GM06990 (cell line): ENCODE measurements at regions not wholly inside any gene's neighbourhood (a gene's known extent, or its start where the extent isn't known, plus 50 kb on each side); places are given as distances from the start of the nearest gene placed in this dataset.
"Not testable (repeated sequence)": the region's sequence is repeated elsewhere in the genome, so short reads cannot be mapped to it uniquely, and the experiment has no call there.

Experiments used
- DNase-seq: peaks from one replicate; pipeline ENCODE4 v3.0.0-alpha.2; 2011; ENCODE audit not compliant: insufficient read length; ENCODE audit errors: extremely low read depth
- H3K27me3 ChIP-seq: replicated peaks from 2 replicates; pipeline ENCODE4 v1.6.0; 2011; ENCODE audit warnings: low read length; ENCODE audit not compliant: control insufficient read depth, insufficient read depth
- H3K36me3 ChIP-seq: 2 replicates; pipeline ENCODE4 v1.5.1; 2011; ENCODE audit warnings: low read length; ENCODE audit not compliant: control insufficient read depth, insufficient read depth
- H3K4me3 ChIP-seq: replicated peaks from 2 replicates; pipeline ENCODE4 v1.5.1; 2011; ENCODE audit warnings: low read depth, mild to moderate bottlenecking, control low read depth, low read length
- TF ChIP-seq, protein P1 (sequence below): IDR thresholded peaks from 2 replicates; pipeline ENCODE4 v1.5.1; 2011; ENCODE audit warnings: low read length, control low read depth, mild to moderate bottlenecking, inconsistent platforms; ENCODE audit not compliant: insufficient read depth, poor library complexity, severe bottlenecking

DNA sequence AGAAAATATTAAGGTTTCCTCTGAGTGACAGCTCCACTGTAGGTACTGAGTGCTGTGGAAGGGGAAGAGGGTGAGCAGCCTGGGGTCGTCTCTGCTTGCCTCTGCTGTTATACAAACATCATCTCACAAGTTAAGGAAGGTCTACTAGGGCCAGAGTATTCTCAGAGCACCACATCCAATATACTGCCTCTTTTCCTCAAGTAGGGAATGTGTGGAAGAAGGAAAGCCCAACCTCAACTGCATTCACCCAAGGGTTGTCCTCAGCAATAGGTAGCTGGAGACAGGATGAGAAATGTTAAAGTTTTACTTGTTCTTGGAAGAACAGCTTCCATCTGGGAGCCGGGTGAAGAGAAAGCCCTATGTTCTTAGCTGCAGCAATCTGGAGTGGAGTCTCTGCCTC is 1062.3 kb upstream of the CDH10 start:
- Histone ChIP-seq H3K36me3 (no peaks in the 10 kb centered on the region), H3K27me3 (no peaks in the 10 kb centered on the region), H3K4me3 (no peak overlapping the region)
- TF ChIP-seq, protein P1, sequence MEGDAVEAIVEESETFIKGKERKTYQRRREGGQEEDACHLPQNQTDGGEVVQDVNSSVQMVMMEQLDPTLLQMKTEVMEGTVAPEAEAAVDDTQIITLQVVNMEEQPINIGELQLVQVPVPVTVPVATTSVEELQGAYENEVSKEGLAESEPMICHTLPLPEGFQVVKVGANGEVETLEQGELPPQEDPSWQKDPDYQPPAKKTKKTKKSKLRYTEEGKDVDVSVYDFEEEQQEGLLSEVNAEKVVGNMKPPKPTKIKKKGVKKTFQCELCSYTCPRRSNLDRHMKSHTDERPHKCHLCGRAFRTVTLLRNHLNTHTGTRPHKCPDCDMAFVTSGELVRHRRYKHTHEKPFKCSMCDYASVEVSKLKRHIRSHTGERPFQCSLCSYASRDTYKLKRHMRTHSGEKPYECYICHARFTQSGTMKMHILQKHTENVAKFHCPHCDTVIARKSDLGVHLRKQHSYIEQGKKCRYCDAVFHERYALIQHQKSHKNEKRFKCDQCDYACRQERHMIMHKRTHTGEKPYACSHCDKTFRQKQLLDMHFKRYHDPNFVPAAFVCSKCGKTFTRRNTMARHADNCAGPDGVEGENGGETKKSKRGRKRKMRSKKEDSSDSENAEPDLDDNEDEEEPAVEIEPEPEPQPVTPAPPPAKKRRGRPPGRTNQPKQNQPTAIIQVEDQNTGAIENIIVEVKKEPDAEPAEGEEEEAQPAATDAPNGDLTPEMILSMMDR: no peak
- no peak for DNase-seq

DNA sequence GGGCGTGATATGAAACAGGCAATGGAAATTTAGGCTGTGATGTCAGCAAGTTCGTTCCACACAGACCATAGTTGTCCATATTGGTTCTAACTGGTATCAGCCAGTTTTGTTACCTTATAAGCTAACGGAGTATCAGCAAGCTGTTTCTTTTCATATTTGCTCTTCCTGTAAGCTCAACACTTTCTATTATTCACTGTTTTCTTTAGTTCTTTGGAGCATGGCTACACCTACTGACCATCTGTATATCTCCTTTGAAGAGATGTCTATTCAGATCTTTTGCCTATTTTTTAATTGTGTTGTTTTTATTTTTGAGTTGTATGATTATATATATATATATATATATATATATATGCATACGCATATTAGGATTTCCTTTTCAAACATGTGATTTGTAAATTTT is 1057.2 kb upstream of the CDH10 start:
- no peak for DNase-seq
- TF ChIP-seq, protein P1: no peak
- Histone ChIP-seq H3K27me3 (no peaks in the 10 kb centered on the region), H3K36me3 (no peaks in the 10 kb centered on the region), H3K4me3 (no peak overlapping the region)

DNA sequence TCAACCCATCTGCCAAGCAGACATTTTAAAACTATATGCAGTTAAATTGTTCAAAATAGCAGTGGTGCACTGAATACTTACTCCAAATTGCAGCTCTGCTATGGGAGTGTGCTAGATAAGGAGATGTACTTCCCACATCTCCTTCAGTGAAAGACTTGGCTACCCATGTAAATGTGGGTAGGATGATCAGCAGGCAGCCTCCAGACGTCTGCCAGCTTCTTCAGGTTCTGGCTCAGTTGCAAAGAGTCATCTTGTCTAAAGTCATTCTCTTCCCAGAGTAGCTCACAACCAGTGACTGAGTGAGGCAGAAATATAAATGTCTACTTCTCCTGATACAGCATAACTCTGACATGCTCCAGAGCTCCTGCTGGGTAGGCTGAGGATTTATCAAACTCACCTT is 1050.0 kb upstream of the CDH10 start:
- Histone ChIP-seq H3K36me3 (no peaks in the 10 kb centered on the region), H3K27me3 (no peaks in the 10 kb centered on the region), H3K4me3 (no peak overlapping the region)
- no peak for DNase-seq
- TF ChIP-seq, protein P1: no peak

DNA sequence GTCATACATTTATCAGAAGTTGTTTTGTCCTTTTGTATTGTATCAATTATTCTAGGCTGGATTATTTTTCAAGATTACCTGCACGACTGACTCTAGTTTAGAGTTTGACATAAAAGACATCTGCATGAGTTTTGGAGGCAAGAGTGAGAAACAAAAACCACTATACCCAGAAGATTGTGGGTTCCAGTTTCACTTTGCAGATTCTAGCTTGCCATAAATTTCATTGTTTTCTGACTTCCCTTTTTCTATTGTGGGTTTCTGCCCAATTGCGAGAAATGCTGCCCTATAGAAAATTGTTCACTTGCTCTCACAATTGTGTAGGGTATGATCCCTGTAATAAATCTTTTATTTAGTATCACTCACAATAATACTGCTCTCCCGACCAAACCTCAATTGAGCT is 1043.4 kb upstream of the CDH10 start:
- no peak overlapping the region for H3K4me3 ChIP-seq
- TF ChIP-seq, protein P1: no peak
- H3K36me3 ChIP-seq: no peaks in the 10 kb centered on the region
- DNase-seq: no peak
- no peaks in the 10 kb centered on the region for H3K27me3 ChIP-seq

DNA sequence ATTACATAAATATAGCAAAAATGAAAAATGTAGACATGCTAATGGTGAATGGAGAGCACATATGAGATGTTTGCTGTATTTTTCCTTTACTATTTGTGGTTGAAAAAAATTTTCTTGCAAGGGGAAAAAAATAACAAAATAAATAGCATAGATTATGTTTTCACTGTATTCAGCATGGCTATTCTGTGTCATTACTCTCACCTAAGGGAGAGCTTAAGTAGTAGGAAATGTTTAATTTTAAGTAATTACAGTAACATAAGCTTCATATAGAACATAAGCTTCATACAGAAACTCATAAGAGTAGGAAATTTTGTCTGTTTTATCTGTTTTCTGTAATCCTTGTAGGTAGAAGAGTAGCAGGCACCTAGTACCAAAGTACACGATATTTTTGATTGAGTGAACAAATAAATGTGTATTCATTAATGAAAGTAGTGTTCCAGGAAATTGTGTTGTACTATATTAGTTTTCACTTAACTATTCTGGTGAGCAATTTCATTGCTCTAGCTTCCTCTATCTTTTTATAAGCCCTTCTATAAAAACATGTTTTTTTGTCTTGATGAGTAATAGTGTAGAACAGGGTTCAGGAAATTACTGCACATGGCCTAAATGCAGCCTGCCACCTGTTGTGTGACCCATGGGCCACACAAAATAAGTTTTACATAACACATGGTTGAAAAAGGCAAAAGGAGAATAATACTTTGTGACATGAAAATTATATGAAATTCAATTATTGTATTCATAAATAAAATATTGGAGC is 1025.0 kb upstream of the CDH10 start:
- H3K36me3 ChIP-seq: no peaks in the 10 kb centered on the region
- TF ChIP-seq, protein P1: no peak
- no peaks in the 10 kb centered on the region for H3K27me3 ChIP-seq
- H3K4me3 ChIP-seq: no peak overlapping the region
- no peak for DNase-seq

DNA sequence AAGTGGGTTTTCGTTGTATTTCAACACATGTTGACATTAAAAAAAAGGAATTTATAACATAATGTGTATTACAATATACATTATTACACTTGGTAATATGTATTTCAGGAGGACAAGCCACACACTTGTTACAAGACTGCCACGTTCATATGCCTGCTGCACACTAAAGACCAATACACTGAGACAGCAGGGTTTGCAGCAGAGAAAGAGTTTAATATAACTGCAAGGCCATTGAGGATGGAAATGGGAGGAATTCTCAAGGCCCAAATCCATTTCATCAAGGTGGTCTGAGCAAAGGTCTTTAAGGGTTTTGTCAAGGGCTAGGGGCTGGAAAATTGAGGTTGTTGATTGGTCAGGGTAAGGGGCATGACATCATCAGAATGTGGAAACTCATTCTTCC is 1017.8 kb upstream of the CDH10 start:
- Histone ChIP-seq H3K27me3 (no peaks in the 10 kb centered on the region), H3K36me3 (no peaks in the 10 kb centered on the region), H3K4me3 (no peak overlapping the region)
- TF ChIP-seq, protein P1: no peak
- no peak for DNase-seq

DNA sequence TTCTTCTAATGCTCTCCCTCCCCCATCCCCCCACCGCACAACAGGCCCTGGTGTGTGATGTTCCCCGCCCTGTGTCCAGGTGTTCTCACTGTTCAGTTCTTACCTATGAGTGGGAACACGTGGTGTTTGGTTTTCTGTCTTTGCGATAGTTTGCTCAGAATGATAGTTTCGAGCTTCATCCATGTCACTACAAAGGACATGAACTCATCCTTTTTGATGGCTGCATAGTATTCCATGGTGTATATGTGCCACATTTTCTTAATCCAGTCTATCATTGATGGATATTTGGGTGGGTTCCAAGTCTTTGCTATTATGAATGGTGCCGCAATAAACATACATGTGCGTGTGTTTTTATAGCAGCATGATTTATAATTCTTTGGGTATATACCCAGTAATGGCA is 1005.5 kb upstream of the CDH10 start:
- H3K36me3 ChIP-seq, DNase-seq, H3K4me3 ChIP-seq: not testable (repeated sequence)

More for the DNA sequence above, 1005.5 kb upstream of the CDH10 start:
- not testable (repeated sequence) for H3K27me3 ChIP-seq
